Fibroblast of lung (primary cell): ENCODE measurements at regions not wholly inside any gene's neighbourhood (a gene's known extent, or its start where the extent isn't known, plus 50 kb on each side); places are given as distances from the start of the nearest gene placed in this dataset.

ENCODE experiments used
- CTCF ChIP-seq, 2 donors: IDR thresholded peaks in 1 of 2; conservative IDR thresholded peaks in 1 of 2; 1 replicate in 1 of 2; 2 replicates in 1 of 2; pipeline ENCODE4 v1.5.1; 2011 to 2012; ENCODE audit warnings: low read length in 2 of 2, control low read depth in 1 of 2, inconsistent platforms in 1 of 2, low read depth in 1 of 2, mild to moderate bottlenecking in 1 of 2
- EZH2 ChIP-seq: IDR thresholded peaks from 2 replicates; pipeline ENCODE4 v1.5.1; 2012; ENCODE audit warnings: low read length, control low read depth, mild to moderate bottlenecking; ENCODE audit errors: missing control alignments

- TF ChIP-seq CTCF (conservative IDR thresholded peaks at IDR 0.05 in 1 of 2, IDR thresholded peaks at IDR 0.05 in 1 of 2; ENCODE audit: low read depth in 1 of 2, low read length in 2 of 2) (no peak), EZH2 (no peak)
These were observed 159.3 kb downstream of the MN1 start for GRCh38 chr22:27642104-27642800.
